HG02981 (cell line): ENCODE measurements at regions not wholly inside any gene's neighbourhood (a gene's known extent, or its start where the extent isn't known, plus 50 kb on each side); places are given as distances from the start of the nearest gene placed in this dataset.
"Not testable (repeated sequence)": the region's sequence is repeated elsewhere in the genome, so short reads cannot be mapped to it uniquely, and the experiment has no call there.

Experiments
- ATAC-seq: cut with Tn5 transposase; IDR thresholded peaks from one replicate; pipeline ENCODE4 v1.9.1; 2021; ENCODE audit warnings: mild to moderate bottlenecking, moderate library complexity; ENCODE audit not compliant: unreplicated experiment

GRCh38 chr18:54662986-54663385 lies 71.9 kb downstream of the DYNAP start:
- ATAC-seq = no peak

GRCh38 chr18:54669701-54670100 lies 78.7 kb downstream of the DYNAP start:
- ATAC-seq = not testable (repeated sequence)

- no peak for ATAC-seq
These were observed 80.3 kb downstream of the DYNAP start for GRCh38 chr18:54671291-54671881.

GRCh38 chr18:54672109-54672508 lies 81.1 kb downstream of the DYNAP start:
- ATAC-seq = no peak

GRCh38 chr18:54672846-54673475 lies 81.9 kb downstream of the DYNAP start:
- ATAC-seq = no peak

GRCh38 chr18:54673936-54674335 lies 82.9 kb downstream of the DYNAP start:
- ATAC-seq = no peak

- no peak for ATAC-seq
These were observed 84.0 kb downstream of the DYNAP start for GRCh38 chr18:54675076-54675475.

- no peak for ATAC-seq
These were observed 88.5 kb downstream of the DYNAP start for GRCh38 chr18:54679318-54680149.

GRCh38 chr18:54684784-54685183 lies 93.7 kb downstream of the DYNAP start:
- no peak for ATAC-seq

GRCh38 chr18:54689319-54689718 lies 98.3 kb downstream of the DYNAP start:
- ATAC-seq = no peak

- no peak for ATAC-seq
These were observed 99.2 kb downstream of the DYNAP start for GRCh38 chr18:54690198-54690597.

- ATAC-seq = no peak
These were observed 101.4 kb downstream of the DYNAP start for GRCh38 chr18:54692463-54692862.

GRCh38 chr18:54696616-54697293 lies 105.7 kb downstream of the DYNAP start:
- ATAC-seq = no peak

GRCh38 chr18:54700580-54700979 lies 109.5 kb downstream of the DYNAP start:
- no peak for ATAC-seq

GRCh38 chr18:54702686-54703085 lies 111.6 kb downstream of the DYNAP start:
- no peak for ATAC-seq

- no peak for ATAC-seq
These were observed 118.0 kb upstream of the RAB27B start for GRCh38 chr18:54710074-54710899.

GRCh38 chr18:54710900-54711281 lies 117.4 kb upstream of the RAB27B start:
- ATAC-seq = no peak

GRCh38 chr18:54712306-54712705 lies 116.0 kb upstream of the RAB27B start:
- ATAC-seq = no peak

- ATAC-seq = no peak
These were observed 115.5 kb upstream of the RAB27B start for GRCh38 chr18:54712758-54713157.

GRCh38 chr18:54713386-54713785 lies 114.9 kb upstream of the RAB27B start:
- no peak for ATAC-seq

GRCh38 chr18:54714851-54715250 lies 113.4 kb upstream of the RAB27B start:
- ATAC-seq = no peak
